Renal cortex interstitium (tissue), 11 donors: ENCODE measurements at regions not wholly inside any gene's neighbourhood (a gene's known extent, or its start where the extent isn't known, plus 50 kb on each side); places are given as distances from the start of the nearest gene placed in this dataset.
"Not testable (repeated sequence)": the region's sequence is repeated elsewhere in the genome, so short reads cannot be mapped to it uniquely, and the experiment has no call there.

Source experiments
- DNase-seq, 11 donors: peaks; one replicate each; pipeline ENCODE4 v3.0.0-alpha.2; 2013; ENCODE audit warnings: low read depth in 9 of 11, low spot score in 4 of 11; ENCODE audit errors: extremely low read depth in 1 of 11

- no peak for DNase-seq
These were observed 208.2 kb downstream of the DAD1 start for GRCh38 chr14:22380571-22381407.

- no peak for DNase-seq
These were observed 209.3 kb downstream of the DAD1 start for GRCh38 chr14:22379727-22380126.

GRCh38 chr14:22378181-22378580 lies 210.8 kb downstream of the DAD1 start:
- no peak for DNase-seq

- peak in 7 of 11 donors; percentile 29 to 69 (median 51) for DNase-seq
These were observed 213.6 kb downstream of the DAD1 start for GRCh38 chr14:22375321-22375930.

GRCh38 chr14:22370084-22370847 lies 218.8 kb downstream of the DAD1 start:
- DNase-seq = no peak

GRCh38 chr14:22358726-22359125 lies 230.3 kb downstream of the DAD1 start:
- no peak for DNase-seq

- not testable (repeated sequence) for DNase-seq
These were observed 239.7 kb downstream of the DAD1 start for GRCh38 chr14:22349281-22349680.

- no peak for DNase-seq
These were observed 244.4 kb downstream of the DAD1 start for GRCh38 chr14:22344673-22345072.

- not testable (repeated sequence) for DNase-seq
These were observed 244.8 kb downstream of the DAD1 start for GRCh38 chr14:22344209-22344608.

GRCh38 chr14:22341049-22341448 lies 248.0 kb downstream of the DAD1 start:
- no peak for DNase-seq

GRCh38 chr14:22338917-22339715 lies 249.9 kb downstream of the DAD1 start:
- DNase-seq = peak in 6 of 11 donors; percentile 32 to 62 (median 53)

- no peak for DNase-seq
These were observed 250.6 kb downstream of the DAD1 start for GRCh38 chr14:22338381-22338780.

GRCh38 chr14:22337938-22338337 lies 251.1 kb downstream of the DAD1 start:
- DNase-seq = no peak

- no peak for DNase-seq
These were observed 251.5 kb downstream of the DAD1 start for GRCh38 chr14:22337521-22337920.

- no peak for DNase-seq
These were observed 253.0 kb downstream of the DAD1 start for GRCh38 chr14:22336031-22336430.

- no peak for DNase-seq
These were observed 254.4 kb downstream of the DAD1 start for GRCh38 chr14:22334627-22335026.

GRCh38 chr14:22334275-22334577 lies 254.8 kb downstream of the DAD1 start:
- DNase-seq = no peak

GRCh38 chr14:22333422-22334274 lies 255.4 kb downstream of the DAD1 start:
- DNase-seq = no peak
